Neural progenitor cell (in vitro differentiated cells): ENCODE measurements at regions not wholly inside any gene's neighbourhood (a gene's known extent, or its start where the extent isn't known, plus 50 kb on each side); places are given as distances from the start of the nearest gene placed in this dataset.

ENCODE experiments used
- CTCF ChIP-seq: fragments of 200-600 bp; sonication (generic); IDR thresholded peaks from 2 replicates; pipeline ENCODE4 v1.5.1; 2017; ENCODE audit warnings: antibody characterized with exemption, mild to moderate bottlenecking
- EZH2phosphoT487 ChIP-seq: fragments of 200-600 bp; sonication (generic); IDR thresholded peaks from 2 replicates; pipeline ENCODE4 v1.6.1; 2017; ENCODE audit warnings: antibody characterized with exemption

GRCh38 chr1:87599569-87599968 is 270.9 kb downstream of the LMO4 start:
- TF ChIP-seq CTCF: no peak
- no peak for TF ChIP-seq EZH2phosphoT487
